ENCODE measurements at regions not wholly inside any gene's neighbourhood (a gene's known extent, or its start where the extent isn't known, plus 50 kb on each side); places are given as distances from the start of the nearest gene placed in this dataset.

DNA sequence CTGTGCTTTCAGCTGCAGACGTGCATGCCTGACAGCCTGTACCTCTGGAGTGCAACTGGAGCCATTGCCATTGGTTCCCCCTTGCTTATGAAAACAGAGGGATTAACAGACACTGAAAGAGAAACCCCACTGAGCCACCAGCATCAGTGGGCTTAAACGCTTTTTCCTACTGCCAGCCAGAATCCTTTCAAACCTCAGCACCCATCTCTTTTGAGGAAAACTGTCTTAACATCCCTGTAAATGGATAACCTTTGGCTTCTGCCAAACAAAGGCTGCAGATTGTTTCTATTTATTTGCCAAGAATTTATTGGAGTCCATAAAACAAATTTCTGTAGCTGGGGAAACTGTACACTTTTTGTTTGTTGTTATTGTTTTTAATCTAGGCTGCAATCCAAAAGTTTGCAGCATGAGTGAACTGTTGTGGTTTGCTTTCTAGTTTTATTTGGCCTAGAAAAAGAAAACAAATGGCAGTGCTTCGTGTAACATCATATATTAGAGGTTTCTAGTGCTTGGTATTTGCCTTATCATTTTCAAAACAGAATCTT, 369.2 kb upstream of the IL12A start:
- no peak overlapping the region for H3K27ac ChIP-seq (ENCODE audit: low read depth in 2 of 2, low read length in 1 of 2)

DNA sequence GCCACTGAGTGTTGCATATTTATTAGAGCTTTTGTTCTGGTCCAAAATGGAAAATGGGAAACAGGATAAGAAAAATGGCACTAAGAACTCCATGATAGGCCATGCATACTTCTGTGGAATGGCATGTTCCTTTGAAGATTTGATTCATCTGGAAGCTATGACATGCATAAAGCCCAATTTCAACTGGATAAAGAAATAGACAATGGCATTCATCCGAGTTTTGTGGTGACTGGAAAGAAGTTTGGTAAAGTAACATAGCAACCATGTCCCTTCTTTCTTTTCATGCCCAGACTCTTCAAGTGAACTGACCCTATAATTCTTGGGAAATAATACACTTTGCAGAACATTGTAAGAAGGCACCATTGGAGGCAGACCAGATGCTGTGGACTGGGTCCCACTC, 368.4 kb upstream of the IL12A start:
- Histone ChIP-seq H3K9me2 (no peaks in the 10 kb centered on the region), H3F3A (replicated peaks; ENCODE audit: insufficient read depth) (no peaks in the 10 kb centered on the region), H3K4me2 (no peak overlapping the region; the same call in 1 of the 2 replicates), H3K4me1 (ENCODE audit: control insufficient read depth in 1 of 2, insufficient read depth in 2 of 2, low read depth in 1 of 2, low read length in 1 of 2) (peaks cover 0 to 7% of the 10 kb centered on the region in 2 experiments; a peak in 2 of 4 replicates), H3K9ac (no peak overlapping the region), H3K9me3 (no peaks in the 10 kb centered on the region), H3K36me3 (replicated peaks in 1 of 2; ENCODE audit: control insufficient read depth in 1 of 2, insufficient read depth in 2 of 2, low read length in 1 of 2) (no peaks in the 10 kb centered on the region), H3K27me3 (ENCODE audit: insufficient read depth) (no peaks in the 10 kb centered on the region), H2AFZ (ENCODE audit: low read depth) (no peak overlapping the region), H4K20me1 (ENCODE audit: insufficient read depth) (no peaks in the 10 kb centered on the region), H3K27ac (ENCODE audit: low read depth in 2 of 2, low read length in 1 of 2) (no peak overlapping the region), H3K79me2 (ENCODE audit: insufficient read depth) (no peaks in the 10 kb centered on the region), H3K4me3 (ENCODE audit: low read depth in 2 of 2, low read length in 1 of 2) (no peak overlapping the region)
- TF ChIP-seq, protein P1, sequence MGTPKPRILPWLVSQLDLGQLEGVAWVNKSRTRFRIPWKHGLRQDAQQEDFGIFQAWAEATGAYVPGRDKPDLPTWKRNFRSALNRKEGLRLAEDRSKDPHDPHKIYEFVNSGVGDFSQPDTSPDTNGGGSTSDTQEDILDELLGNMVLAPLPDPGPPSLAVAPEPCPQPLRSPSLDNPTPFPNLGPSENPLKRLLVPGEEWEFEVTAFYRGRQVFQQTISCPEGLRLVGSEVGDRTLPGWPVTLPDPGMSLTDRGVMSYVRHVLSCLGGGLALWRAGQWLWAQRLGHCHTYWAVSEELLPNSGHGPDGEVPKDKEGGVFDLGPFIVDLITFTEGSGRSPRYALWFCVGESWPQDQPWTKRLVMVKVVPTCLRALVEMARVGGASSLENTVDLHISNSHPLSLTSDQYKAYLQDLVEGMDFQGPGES (IDR thresholded peaks at IDR 0.05; ENCODE audit: low read depth, low read length), result no peak
- no peak for TF ChIP-seq FOXJ3 (CRISPR knock-in tag; IDR thresholded peaks at IDR 0.05)
- no peak for TF ChIP-seq TEAD4 (IDR thresholded peaks at IDR 0.05; ENCODE audit: borderline replicate concordance, insufficient read depth)
- TF ChIP-seq TAF1 (IDR thresholded peaks at IDR 0.05; ENCODE audit: borderline replicate concordance, low read depth, low read length), result no peak
- TF ChIP-seq, protein P2, sequence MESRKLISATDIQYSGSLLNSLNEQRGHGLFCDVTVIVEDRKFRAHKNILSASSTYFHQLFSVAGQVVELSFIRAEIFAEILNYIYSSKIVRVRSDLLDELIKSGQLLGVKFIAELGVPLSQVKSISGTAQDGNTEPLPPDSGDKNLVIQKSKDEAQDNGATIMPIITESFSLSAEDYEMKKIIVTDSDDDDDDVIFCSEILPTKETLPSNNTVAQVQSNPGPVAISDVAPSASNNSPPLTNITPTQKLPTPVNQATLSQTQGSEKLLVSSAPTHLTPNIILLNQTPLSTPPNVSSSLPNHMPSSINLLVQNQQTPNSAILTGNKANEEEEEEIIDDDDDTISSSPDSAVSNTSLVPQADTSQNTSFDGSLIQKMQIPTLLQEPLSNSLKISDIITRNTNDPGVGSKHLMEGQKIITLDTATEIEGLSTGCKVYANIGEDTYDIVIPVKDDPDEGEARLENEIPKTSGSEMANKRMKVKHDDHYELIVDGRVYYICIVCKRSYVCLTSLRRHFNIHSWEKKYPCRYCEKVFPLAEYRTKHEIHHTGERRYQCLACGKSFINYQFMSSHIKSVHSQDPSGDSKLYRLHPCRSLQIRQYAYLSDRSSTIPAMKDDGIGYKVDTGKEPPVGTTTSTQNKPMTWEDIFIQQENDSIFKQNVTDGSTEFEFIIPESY (IDR thresholded peaks at IDR 0.05; ENCODE audit: borderline replicate concordance, low read depth), result no peak
- no peak for TF ChIP-seq MEF2A (IDR thresholded peaks at IDR 0.05; ENCODE audit: borderline replicate concordance, low read depth)
- TF ChIP-seq FOXM1 (IDR thresholded peaks at IDR 0.05; ENCODE audit: low read depth), result no peak
- TF ChIP-seq YY1 (IDR thresholded peaks at IDR 0.05; ENCODE audit: low read depth), result no peak
- ChIA-PET POLR2A (no interaction called here), CTCF (interaction anchor here (0.9 to 1.5 kb wide), 3 partner anchors 184 to 386 kb away, joined by 3 to 5 read pairs (median 4); no protein-coding TSS in a partner anchor)
- no peak for DNase-seq
- 81% methylated on average over 1 of the region's 1 CpG for WGBS (ENCODE audit: low lambda C conversion rate)

More for the DNA sequence above, 369.2 kb upstream of the IL12A start:
- Histone ChIP-seq H4K20me1 (ENCODE audit: insufficient read depth) (no peaks in the 10 kb centered on the region), H3K9me3 (no peaks in the 10 kb centered on the region), H3K4me3 (ENCODE audit: low read depth in 2 of 2, low read length in 1 of 2) (no peak overlapping the region), H2AFZ (ENCODE audit: low read depth) (no peak overlapping the region), H3K4me1 (ENCODE audit: control insufficient read depth in 1 of 2, insufficient read depth in 2 of 2, low read depth in 1 of 2, low read length in 1 of 2) (peaks cover 0 to 7% of the 10 kb centered on the region in 2 experiments; a peak in 2 of 4 replicates), H3K9ac (no peak overlapping the region), H3K4me2 (no peak overlapping the region), H3K27me3 (ENCODE audit: insufficient read depth) (no peaks in the 10 kb centered on the region), H3F3A (replicated peaks; ENCODE audit: insufficient read depth) (no peaks in the 10 kb centered on the region), H3K9me2 (no peaks in the 10 kb centered on the region), H3K36me3 (replicated peaks in 1 of 2; ENCODE audit: control insufficient read depth in 1 of 2, insufficient read depth in 2 of 2, low read length in 1 of 2) (no peaks in the 10 kb centered on the region), H3K79me2 (ENCODE audit: insufficient read depth) (no peaks in the 10 kb centered on the region)
- no peak for TF ChIP-seq TAF1 (IDR thresholded peaks at IDR 0.05; ENCODE audit: borderline replicate concordance, low read depth, low read length)
- 56% methylated on average over 3 of the region's 3 CpGs for WGBS (ENCODE audit: low lambda C conversion rate)
- no peak for DNase-seq
- ChIA-PET POLR2A (no interaction called here), CTCF (interaction anchor here (1.5 kb wide), 1 partner anchor 386 kb away, joined by 4 read pairs; no protein-coding TSS in a partner anchor)
